GM12865 (cell line): ENCODE measurements at regions not wholly inside any gene's neighbourhood (a gene's known extent, or its start where the extent isn't known, plus 50 kb on each side); places are given as distances from the start of the nearest gene placed in this dataset.

Source experiments
- DNase-seq: peaks from one replicate; pipeline ENCODE4 v3.0.0; 2010; ENCODE audit warnings: low read depth
- H3K4me3 ChIP-seq: 2 replicates; pipeline ENCODE4 v1.5.1; 2011; ENCODE audit warnings: mild to moderate bottlenecking, low read depth, low read length, control low read depth
- TF ChIP-seq, protein P1 (sequence below): IDR thresholded peaks from 2 replicates; pipeline ENCODE4 v1.5.1; 2011; ENCODE audit warnings: low read length, control low read depth, low read depth, inconsistent platforms; ENCODE audit not compliant: insufficient read depth; ENCODE audit errors: missing control alignments

DNA sequence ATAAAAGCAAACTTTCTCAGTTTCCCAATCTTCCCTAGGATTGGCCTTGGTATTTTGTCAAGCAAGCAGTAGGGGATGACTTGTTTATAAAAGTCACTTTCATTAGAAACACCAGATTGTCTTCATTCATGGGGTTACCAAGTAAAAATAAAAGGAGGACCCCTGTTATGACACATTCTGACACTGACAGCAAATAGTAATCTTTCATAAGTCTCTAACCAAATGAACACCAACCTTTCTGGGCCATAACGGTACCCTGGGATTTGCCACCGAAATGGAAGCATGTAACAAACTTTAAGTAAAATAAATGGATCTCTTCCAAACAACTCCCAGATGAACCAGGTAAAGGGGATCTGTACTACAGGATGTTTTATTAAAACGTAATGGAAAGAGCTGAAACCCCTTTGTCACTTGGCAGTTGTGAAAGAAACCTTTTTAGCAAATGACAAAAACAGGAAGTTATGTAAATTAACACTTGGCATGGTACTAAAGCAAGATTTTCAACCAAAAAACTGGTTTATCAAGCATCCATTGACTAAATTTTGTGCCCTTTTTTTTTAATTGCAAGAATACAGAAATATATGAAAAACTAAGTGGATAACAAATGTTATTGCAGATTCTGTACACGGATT is 335.6 kb downstream of the RBM26 start:
- DNase-seq = peak; percentile 19
- no peak overlapping the region for H3K4me3 ChIP-seq
- TF ChIP-seq, protein P1, sequence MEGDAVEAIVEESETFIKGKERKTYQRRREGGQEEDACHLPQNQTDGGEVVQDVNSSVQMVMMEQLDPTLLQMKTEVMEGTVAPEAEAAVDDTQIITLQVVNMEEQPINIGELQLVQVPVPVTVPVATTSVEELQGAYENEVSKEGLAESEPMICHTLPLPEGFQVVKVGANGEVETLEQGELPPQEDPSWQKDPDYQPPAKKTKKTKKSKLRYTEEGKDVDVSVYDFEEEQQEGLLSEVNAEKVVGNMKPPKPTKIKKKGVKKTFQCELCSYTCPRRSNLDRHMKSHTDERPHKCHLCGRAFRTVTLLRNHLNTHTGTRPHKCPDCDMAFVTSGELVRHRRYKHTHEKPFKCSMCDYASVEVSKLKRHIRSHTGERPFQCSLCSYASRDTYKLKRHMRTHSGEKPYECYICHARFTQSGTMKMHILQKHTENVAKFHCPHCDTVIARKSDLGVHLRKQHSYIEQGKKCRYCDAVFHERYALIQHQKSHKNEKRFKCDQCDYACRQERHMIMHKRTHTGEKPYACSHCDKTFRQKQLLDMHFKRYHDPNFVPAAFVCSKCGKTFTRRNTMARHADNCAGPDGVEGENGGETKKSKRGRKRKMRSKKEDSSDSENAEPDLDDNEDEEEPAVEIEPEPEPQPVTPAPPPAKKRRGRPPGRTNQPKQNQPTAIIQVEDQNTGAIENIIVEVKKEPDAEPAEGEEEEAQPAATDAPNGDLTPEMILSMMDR = no peak

DNA sequence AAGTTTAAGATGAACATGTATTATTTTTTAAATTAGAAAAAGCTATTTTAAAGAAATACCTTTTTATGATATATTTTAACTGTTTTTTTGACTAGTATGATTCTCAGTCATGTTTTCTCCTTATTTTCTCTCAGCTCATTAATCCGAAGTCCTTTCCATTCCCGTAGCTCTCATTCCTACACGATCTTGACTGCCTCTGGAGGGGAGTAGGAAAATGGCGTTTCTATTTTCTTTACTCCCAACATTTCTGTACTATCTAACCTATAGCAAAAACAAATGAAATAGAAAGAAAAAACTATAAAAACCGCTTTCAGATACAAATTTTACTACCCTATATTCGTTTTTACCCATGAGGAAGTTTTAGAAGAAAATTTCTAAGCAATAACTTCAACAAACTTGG is 343.8 kb downstream of the RBM26 start:
- TF ChIP-seq, protein P1 = no peak
- DNase-seq = no peak
- H3K4me3 ChIP-seq = no peak overlapping the region

DNA sequence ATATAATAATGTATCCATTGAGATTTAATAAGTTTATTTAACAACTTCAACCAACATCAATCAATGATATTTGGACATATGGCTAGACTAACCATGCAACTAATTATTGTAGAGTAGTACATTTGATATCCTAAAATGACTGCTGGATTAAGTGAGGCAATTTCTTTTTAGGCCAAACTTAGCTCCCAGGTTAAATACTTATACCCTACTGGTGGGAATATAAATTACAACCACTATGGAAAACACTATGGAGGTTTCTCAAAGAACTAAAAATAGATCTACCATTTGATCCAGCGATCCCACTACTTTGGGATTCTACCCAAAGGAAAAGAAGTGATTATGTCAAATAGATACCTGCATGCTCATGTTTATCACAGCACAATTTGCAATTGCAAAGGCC is 345.8 kb downstream of the RBM26 start:
- no peak for DNase-seq
- no peak overlapping the region for H3K4me3 ChIP-seq
- TF ChIP-seq, protein P1 = no peak

DNA sequence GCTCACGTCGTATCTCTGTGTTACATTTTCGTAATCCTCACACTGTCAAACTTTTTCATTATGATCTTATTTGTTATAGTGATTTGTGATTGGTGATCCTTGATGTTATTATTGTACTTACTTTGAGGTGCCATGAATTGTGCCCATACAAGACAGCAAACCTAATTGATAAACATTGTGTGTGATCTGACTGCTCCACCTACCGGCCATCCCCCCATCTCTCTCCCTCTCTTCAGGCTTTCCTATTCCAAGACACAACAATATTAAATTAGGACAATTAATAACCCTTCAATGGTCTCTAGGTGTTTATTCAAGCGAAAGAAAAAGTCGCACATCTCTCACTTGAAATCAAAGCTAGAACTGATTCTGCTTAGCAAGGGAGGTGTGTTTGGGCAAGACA is 349.3 kb downstream of the RBM26 start:
- H3K4me3 ChIP-seq = no peak overlapping the region
- TF ChIP-seq, protein P1 = peak; percentile 38
- DNase-seq = peak; percentile 24

DNA sequence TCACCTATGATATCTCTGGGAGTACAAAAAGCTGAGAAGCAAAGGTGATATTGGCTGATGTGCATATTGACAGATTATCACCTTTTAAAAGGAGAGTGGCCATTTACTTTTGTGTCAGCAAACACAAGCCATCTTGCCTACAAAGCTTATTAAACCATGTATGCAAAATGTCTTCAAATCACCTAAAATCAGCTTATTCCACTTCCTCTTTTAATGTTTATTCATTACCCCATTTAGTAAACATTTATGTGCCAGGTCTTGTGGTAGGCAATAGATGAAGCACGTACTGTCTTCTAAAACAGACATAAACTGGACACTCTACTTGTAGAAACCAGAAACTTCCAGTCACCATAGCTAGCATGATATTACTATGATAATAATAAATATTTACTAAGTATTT is 354.6 kb downstream of the RBM26 start:
- H3K4me3 ChIP-seq = no peak overlapping the region
- TF ChIP-seq, protein P1 = no peak
- no peak for DNase-seq

DNA sequence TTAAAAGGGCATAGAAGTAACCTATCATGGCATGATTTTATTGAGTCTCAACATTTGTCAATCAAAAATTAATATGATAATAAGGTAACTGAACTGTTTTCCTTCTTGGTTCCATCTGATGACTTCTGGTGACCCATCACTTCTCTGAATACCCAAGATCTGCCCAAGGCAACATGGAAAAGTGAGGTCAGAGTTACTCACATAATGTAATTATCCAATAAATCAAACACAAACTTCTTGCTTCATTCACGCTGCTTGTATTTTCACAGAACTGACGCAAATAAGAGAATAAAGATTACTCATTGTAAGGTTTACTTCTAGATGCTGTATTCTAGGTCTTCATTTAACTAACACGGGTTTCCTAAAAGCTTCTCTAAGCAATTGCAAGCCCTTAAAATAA is 361.6 kb downstream of the RBM26 start:
- TF ChIP-seq, protein P1 = no peak
- H3K4me3 ChIP-seq = no peak overlapping the region
- no peak for DNase-seq

DNA sequence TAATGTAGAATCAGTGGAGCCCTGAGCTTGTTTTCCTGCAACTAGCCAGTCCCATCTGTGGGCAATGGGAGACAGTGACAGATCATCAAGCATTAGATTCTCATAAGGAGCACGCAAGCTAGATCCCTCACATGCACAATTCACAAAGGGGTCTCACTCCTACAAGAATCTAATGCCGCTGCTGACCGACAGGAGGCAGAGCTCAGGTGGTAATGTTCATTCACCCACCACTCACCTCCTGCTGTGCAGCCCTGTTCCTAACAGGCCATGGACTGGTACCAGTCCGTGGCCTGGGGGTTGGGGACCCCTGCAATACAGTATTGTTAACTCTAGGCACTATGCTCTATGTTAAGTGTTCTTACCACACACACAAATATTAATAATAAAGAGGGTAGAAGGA is 362.8 kb downstream of the RBM26 start:
- no peak for DNase-seq
- TF ChIP-seq, protein P1 = no peak
- no peak overlapping the region for H3K4me3 ChIP-seq
